ENCODE measurements at regions not wholly inside any gene's neighbourhood (a gene's known extent, or its start where the extent isn't known, plus 50 kb on each side); places are given as distances from the start of the nearest gene placed in this dataset.

- WGBS, 2 experiments (ENCODE audit: extremely low coverage in 1 of 2, insufficient coverage in 1 of 2, insufficient read length in 1 of 2, insufficient replicate concordance in 2 of 2, low coverage in 1 of 2, low lambda C conversion rate in 2 of 2, missing lambda C conversion rate in 1 of 2) = 73% methylated on average over 1 of the region's 1 CpG; no CpG with 5 or more reads in 1 of the 2 experiments
- POLR2A ChIA-PET (ENCODE audit: partially characterized antibody) = no interaction called here
- no peaks in the 10 kb centered on the region for H3K4me1 ChIP-seq (replicated peaks in 1 of 4; ENCODE audit: control insufficient read depth in 3 of 4, insufficient read depth in 4 of 4, low read length in 3 of 4)
- TF ChIP-seq SUZ12 (IDR thresholded peaks at IDR 0.05; ENCODE audit: low read length) = no peak
- no peak for TF ChIP-seq RXRA (IDR thresholded peaks at IDR 0.05; ENCODE audit: insufficient read depth, low read depth, low read length)
- TF ChIP-seq ATF3 (IDR thresholded peaks at IDR 0.05; ENCODE audit: insufficient read depth, low read depth, low read length) = no peak
Observed at GRCh38 chr3:68186733-68187132, 532.3 kb upstream of the SUCLG2 start.

More at GRCh38 chr3:68186733-68187132, 532.3 kb upstream of the SUCLG2 start:
- Histone ChIP-seq H3K18ac (ENCODE audit: extremely low read depth, low read length) (no peak overlapping the region), H3K9me3 (ENCODE audit: insufficient read depth in 2 of 2, low read depth in 1 of 2, low read length in 1 of 2) (no peaks in the 10 kb centered on the region), H3K27me3 (replicated peaks in 1 of 4; ENCODE audit: control insufficient read depth in 3 of 4, extremely low read depth in 1 of 4, insufficient read depth in 3 of 4, low read length in 3 of 4) (no peaks in the 10 kb centered on the region), H3K36me3 (ENCODE audit: control insufficient read depth in 2 of 4, insufficient read depth in 4 of 4, low read length in 3 of 4) (no peaks in the 10 kb centered on the region), H4K91ac (replicated peaks; ENCODE audit: insufficient read length, low read length) (no peak overlapping the region), H4K8ac (ENCODE audit: extremely low read depth, insufficient read depth, low read length) (no peak overlapping the region), H3K23ac (ENCODE audit: insufficient read length) (no peak overlapping the region), H3K9ac (replicated peaks in 1 of 4; ENCODE audit: extremely low read depth in 1 of 4, low read depth in 3 of 4, low read length in 3 of 4) (no peak overlapping the region), H2AFZ (ENCODE audit: low read length) (no peak overlapping the region), H2BK12ac (ENCODE audit: low read depth, low read length) (no peak overlapping the region), H2BK120ac (replicated peaks; ENCODE audit: low read depth, low read length) (no peak overlapping the region), H2BK15ac (ENCODE audit: low read length) (no peak overlapping the region), H2BK20ac (ENCODE audit: low read length) (no peak overlapping the region), H4K5ac (ENCODE audit: insufficient read length, low read depth, low read length) (no peak overlapping the region), H3K4me2 (ENCODE audit: insufficient read depth in 1 of 2, low read depth in 2 of 2, low read length in 2 of 2) (no peak overlapping the region), H3K79me1 (ENCODE audit: low read depth, low read length) (no peaks in the 10 kb centered on the region), H3K14ac (ENCODE audit: insufficient read length) (no peak overlapping the region), H3K4ac (replicated peaks; ENCODE audit: insufficient read length, low read depth, low read length) (no peak overlapping the region), H3K79me2 (ENCODE audit: control insufficient read depth in 1 of 2, insufficient read depth in 2 of 2, low read length in 2 of 2) (no peaks in the 10 kb centered on the region), H2BK5ac (ENCODE audit: low read depth, low read length) (no peak overlapping the region), H4K20me1 (replicated peaks in 1 of 2; ENCODE audit: control insufficient read depth in 1 of 2, insufficient read depth in 2 of 2, low read length in 2 of 2) (no peaks in the 10 kb centered on the region), H3K4me3 (ENCODE audit: extremely low read depth in 1 of 4, insufficient read depth in 2 of 4, low read depth in 3 of 4, low read length in 4 of 4) (no peak overlapping the region), H3K56ac (replicated peaks; ENCODE audit: insufficient read length, low read depth, low read length) (no peak overlapping the region), H3K23me2 (ENCODE audit: low read depth, low read length) (no peaks in the 10 kb centered on the region), H3K27ac (ENCODE audit: low read depth, low read length) (no peak overlapping the region), H2AK5ac (ENCODE audit: low read depth, low read length) (no peak overlapping the region)
- CTCF ChIA-PET (ENCODE audit: partially characterized antibody) = no interaction called here
- DNase-seq (ENCODE audit: low read depth in 1 of 2, low spot score in 2 of 2) (no peak), FAIRE-seq (no peak)
